ENCODE measurements at regions not wholly inside any gene's neighbourhood (a gene's known extent, or its start where the extent isn't known, plus 50 kb on each side); places are given as distances from the start of the nearest gene placed in this dataset.

GRCh38 chr13:73988461-73988860 lies 145.7 kb downstream of the KLF12 start:
- Mint-ChIP-seq H3K4me1 (ENCODE audit: unreplicated experiment) (peaks cover 4% of the 10 kb centered on the region), H3K4me3 (ENCODE audit: unreplicated experiment) (no peak overlapping the region), H3K27ac (ENCODE audit: unreplicated experiment) (no peak overlapping the region), H3K27me3 (ENCODE audit: unreplicated experiment) (no peaks in the 10 kb centered on the region), H3K36me3 (ENCODE audit: low read depth, unreplicated experiment) (no peaks in the 10 kb centered on the region), H3K9me3 (ENCODE audit: unreplicated experiment) (no peaks in the 10 kb centered on the region)
- no peak for DNase-seq (ENCODE audit: low spot score)
- TF ChIP-seq, protein P1, sequence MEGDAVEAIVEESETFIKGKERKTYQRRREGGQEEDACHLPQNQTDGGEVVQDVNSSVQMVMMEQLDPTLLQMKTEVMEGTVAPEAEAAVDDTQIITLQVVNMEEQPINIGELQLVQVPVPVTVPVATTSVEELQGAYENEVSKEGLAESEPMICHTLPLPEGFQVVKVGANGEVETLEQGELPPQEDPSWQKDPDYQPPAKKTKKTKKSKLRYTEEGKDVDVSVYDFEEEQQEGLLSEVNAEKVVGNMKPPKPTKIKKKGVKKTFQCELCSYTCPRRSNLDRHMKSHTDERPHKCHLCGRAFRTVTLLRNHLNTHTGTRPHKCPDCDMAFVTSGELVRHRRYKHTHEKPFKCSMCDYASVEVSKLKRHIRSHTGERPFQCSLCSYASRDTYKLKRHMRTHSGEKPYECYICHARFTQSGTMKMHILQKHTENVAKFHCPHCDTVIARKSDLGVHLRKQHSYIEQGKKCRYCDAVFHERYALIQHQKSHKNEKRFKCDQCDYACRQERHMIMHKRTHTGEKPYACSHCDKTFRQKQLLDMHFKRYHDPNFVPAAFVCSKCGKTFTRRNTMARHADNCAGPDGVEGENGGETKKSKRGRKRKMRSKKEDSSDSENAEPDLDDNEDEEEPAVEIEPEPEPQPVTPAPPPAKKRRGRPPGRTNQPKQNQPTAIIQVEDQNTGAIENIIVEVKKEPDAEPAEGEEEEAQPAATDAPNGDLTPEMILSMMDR (IDR thresholded peaks at IDR 0.05; ENCODE audit: unreplicated experiment), result no peak

GRCh38 chr13:73987618-73988017 lies 146.6 kb downstream of the KLF12 start:
- H3K4me3 Mint-ChIP-seq (ENCODE audit: unreplicated experiment), result no peak overlapping the region
- no peak overlapping the region for H3K27ac Mint-ChIP-seq (ENCODE audit: unreplicated experiment)
- no peaks in the 10 kb centered on the region for H3K36me3 Mint-ChIP-seq (ENCODE audit: low read depth, unreplicated experiment)
- no peaks in the 10 kb centered on the region for H3K27me3 Mint-ChIP-seq (ENCODE audit: unreplicated experiment)
- H3K4me1 Mint-ChIP-seq (ENCODE audit: unreplicated experiment), result peaks cover 4% of the 10 kb centered on the region
- no peak for DNase-seq (ENCODE audit: low spot score)
- TF ChIP-seq, protein P1 (IDR thresholded peaks at IDR 0.05; ENCODE audit: unreplicated experiment), result no peak
- H3K9me3 Mint-ChIP-seq (ENCODE audit: unreplicated experiment), result no peaks in the 10 kb centered on the region

DNA sequence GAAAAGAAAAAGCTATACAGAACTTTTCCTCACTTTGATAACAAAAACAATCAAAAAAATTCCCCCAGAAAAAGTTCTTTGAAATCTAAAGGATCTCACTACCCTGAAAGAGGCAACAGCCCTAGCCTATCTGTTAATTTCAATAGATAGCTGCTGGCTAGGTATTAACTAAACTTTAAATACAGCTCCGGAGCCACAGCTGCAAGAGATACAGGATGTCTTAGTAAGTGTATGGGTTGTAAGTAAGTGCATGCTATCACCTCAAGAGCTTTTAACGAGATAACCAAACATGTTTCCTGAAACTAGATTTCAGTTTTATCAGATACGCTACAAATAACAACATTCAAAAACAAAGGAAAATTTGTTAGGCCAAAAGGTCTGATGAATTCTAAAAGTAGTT lies 148.4 kb downstream of the KLF12 start:
- H3K36me3 Mint-ChIP-seq (ENCODE audit: low read depth, unreplicated experiment), result no peaks in the 10 kb centered on the region
- H3K9me3 Mint-ChIP-seq (ENCODE audit: unreplicated experiment), result no peaks in the 10 kb centered on the region
- H3K4me3 Mint-ChIP-seq (ENCODE audit: unreplicated experiment), result no peak overlapping the region
- H3K27me3 Mint-ChIP-seq (ENCODE audit: unreplicated experiment), result no peaks in the 10 kb centered on the region
- TF ChIP-seq, protein P1 (IDR thresholded peaks at IDR 0.05; ENCODE audit: unreplicated experiment), result no peak
- peaks cover 4% of the 10 kb centered on the region for H3K4me1 Mint-ChIP-seq (ENCODE audit: unreplicated experiment)
- DNase-seq (ENCODE audit: low spot score), result no peak
- H3K27ac Mint-ChIP-seq (ENCODE audit: unreplicated experiment), result no peak overlapping the region

GRCh38 chr13:73984949-73985691 lies 149.1 kb downstream of the KLF12 start:
- Mint-ChIP-seq H3K4me3 (ENCODE audit: unreplicated experiment) (no peak overlapping the region), H3K27ac (ENCODE audit: unreplicated experiment) (no peak overlapping the region), H3K36me3 (ENCODE audit: low read depth, unreplicated experiment) (no peaks in the 10 kb centered on the region), H3K4me1 (ENCODE audit: unreplicated experiment) (peaks cover 4% of the 10 kb centered on the region), H3K27me3 (ENCODE audit: unreplicated experiment) (no peaks in the 10 kb centered on the region), H3K9me3 (ENCODE audit: unreplicated experiment) (no peaks in the 10 kb centered on the region)
- TF ChIP-seq, protein P1 (IDR thresholded peaks at IDR 0.05; ENCODE audit: unreplicated experiment), result no peak
- no peak for DNase-seq (ENCODE audit: low spot score)

DNA sequence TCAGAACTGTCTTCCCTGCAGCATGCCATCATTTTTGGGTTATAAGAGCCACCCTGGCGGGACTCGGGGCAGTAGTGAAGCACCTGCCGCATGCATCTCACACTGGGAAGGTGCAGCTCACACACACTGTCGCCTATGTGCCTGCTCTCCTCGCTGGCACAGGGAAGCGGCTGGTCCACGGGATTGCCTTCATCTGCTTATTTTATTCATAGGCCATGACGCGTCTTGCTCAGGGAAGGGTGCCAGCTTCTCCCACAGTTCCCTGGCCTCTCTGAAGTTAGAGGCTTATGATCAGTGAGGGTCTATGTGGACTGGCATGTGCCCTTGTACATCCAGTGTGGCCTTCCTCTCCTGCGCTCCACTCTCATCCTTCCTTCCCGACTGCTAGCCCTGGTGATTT lies 150.0 kb downstream of the KLF12 start:
- H3K4me3 Mint-ChIP-seq (ENCODE audit: unreplicated experiment), result no peak overlapping the region
- H3K4me1 Mint-ChIP-seq (ENCODE audit: unreplicated experiment), result peaks cover 2% of the 10 kb centered on the region
- TF ChIP-seq, protein P1 (IDR thresholded peaks at IDR 0.05; ENCODE audit: unreplicated experiment), result no peak
- no peaks in the 10 kb centered on the region for H3K9me3 Mint-ChIP-seq (ENCODE audit: unreplicated experiment)
- DNase-seq (ENCODE audit: low spot score), result no peak
- no peaks in the 10 kb centered on the region for H3K36me3 Mint-ChIP-seq (ENCODE audit: low read depth, unreplicated experiment)
- H3K27me3 Mint-ChIP-seq (ENCODE audit: unreplicated experiment), result no peaks in the 10 kb centered on the region
- no peak overlapping the region for H3K27ac Mint-ChIP-seq (ENCODE audit: unreplicated experiment)

Data from endothelial cell (in vitro differentiated cells).